Effector memory CD8-positive, alpha-beta T cell (primary cell): ENCODE measurements at regions not wholly inside any gene's neighbourhood (a gene's known extent, or its start where the extent isn't known, plus 50 kb on each side); places are given as distances from the start of the nearest gene placed in this dataset.
"Not testable (repeated sequence)": the region's sequence is repeated elsewhere in the genome, so short reads cannot be mapped to it uniquely, and the experiment has no call there.

Experiments used
- ATAC-seq: fragments of 150-1000 bp; cut with Tn5 transposase; replicated peaks from 2 replicates; pipeline ENCODE4 v1.10.0; 2021; ENCODE audit warnings: mild to moderate bottlenecking, moderate library complexity
- DNase-seq, 3 experiments: peaks; one replicate each; pipeline ENCODE4 v3.0.0; 2021
- H3K27ac Mint-ChIP-seq, 2 donors: one replicate each; pipeline ENCODE4 v1.8.0; 2022; ENCODE audit warnings: mild to moderate bottlenecking in 2 of 2, mixed read lengths in 2 of 2, moderate library complexity in 2 of 2
- H3K27me3 Mint-ChIP-seq, 2 donors: one replicate each; pipeline ENCODE4 v1.8.0; 2022; ENCODE audit warnings: mixed read lengths in 2 of 2
- H3K36me3 Mint-ChIP-seq: one replicate; pipeline ENCODE4 v1.8.0; 2022; ENCODE audit warnings: mild to moderate bottlenecking, moderate library complexity, mixed read lengths; ENCODE audit not compliant: insufficient read depth
- H3K4me1 Mint-ChIP-seq, 2 donors: one replicate each; pipeline ENCODE4 v1.8.0; 2022; ENCODE audit warnings: low read depth in 2 of 2, mixed read lengths in 2 of 2
- H3K4me3 Mint-ChIP-seq, 2 donors: one replicate each; pipeline ENCODE4 v1.8.0; 2022; ENCODE audit warnings: mild to moderate bottlenecking in 2 of 2, mixed read lengths in 2 of 2, moderate library complexity in 2 of 2
- H3K9me3 Mint-ChIP-seq, 2 donors: one replicate each; pipeline ENCODE4 v1.8.0; 2022; ENCODE audit warnings: mixed read lengths in 2 of 2

DNA sequence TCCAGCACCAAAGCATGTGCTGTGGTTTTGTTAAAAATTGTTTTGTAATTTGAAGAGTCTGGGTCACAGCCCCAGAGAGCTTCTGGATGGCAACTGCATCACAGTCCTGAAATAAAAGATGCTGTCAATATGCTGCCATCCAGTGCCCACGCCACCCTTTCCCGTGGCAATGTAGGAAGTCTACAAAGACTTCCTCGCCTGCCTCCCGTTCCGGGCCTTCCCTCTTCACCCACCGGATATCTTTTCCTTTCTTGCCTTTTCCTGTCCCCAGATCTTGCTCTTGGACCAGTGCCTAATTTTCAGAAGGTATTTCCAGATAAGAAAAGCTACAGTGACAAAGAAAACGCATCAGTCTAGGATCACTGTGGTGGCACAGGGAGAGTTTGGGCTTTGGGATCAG, 85.3 kb upstream of the RNU6-1 start:
- no peaks in the 10 kb centered on the region for H3K9me3 Mint-ChIP-seq
- peaks cover 10 to 20% of the 10 kb centered on the region in 2 donors for H3K27me3 Mint-ChIP-seq
- DNase-seq: no peak
- no peak overlapping the region for H3K27ac Mint-ChIP-seq
- ATAC-seq: no peak
- H3K4me3 Mint-ChIP-seq: no peak overlapping the region
- H3K36me3 Mint-ChIP-seq: no peaks in the 10 kb centered on the region
- H3K4me1 Mint-ChIP-seq: no peaks in the 10 kb centered on the region

GRCh38 chr15:67927501-67928168, 87.8 kb upstream of the RNU6-1 start:
- Mint-ChIP-seq H3K27me3 (peaks cover 5 to 26% of the 10 kb centered on the region in 2 donors), H3K4me1 (no peaks in the 10 kb centered on the region), H3K4me3 (no peak overlapping the region), H3K36me3 (no peaks in the 10 kb centered on the region), H3K9me3 (no peaks in the 10 kb centered on the region), H3K27ac (no peak overlapping the region)
- ATAC-seq (no peak), DNase-seq (no peak)

DNA sequence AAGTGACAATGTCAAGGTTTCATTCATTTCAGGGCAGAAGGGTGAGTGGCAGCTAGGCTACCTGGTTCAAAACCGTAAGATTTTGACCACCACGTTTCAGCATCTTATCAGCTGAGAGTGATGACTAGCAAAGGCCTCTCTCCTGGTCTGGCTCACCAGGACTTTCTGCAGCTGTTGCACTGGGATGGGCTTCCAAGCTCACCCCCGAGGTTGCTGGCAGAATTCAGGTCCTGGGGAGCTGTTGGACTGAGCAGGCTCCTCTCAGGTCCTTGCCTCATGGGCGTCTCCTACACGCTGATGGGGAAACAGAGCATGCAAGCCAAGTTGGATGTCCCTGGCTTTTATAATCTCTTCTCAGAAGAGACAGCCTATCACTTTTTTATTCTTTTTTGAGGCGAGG, 88.8 kb upstream of the RNU6-1 start:
- no peak for DNase-seq
- no peaks in the 10 kb centered on the region for H3K36me3 Mint-ChIP-seq
- H3K4me1 Mint-ChIP-seq: no peaks in the 10 kb centered on the region
- no peak for ATAC-seq
- peaks cover 5 to 24% of the 10 kb centered on the region in 2 donors for H3K27me3 Mint-ChIP-seq
- H3K27ac Mint-ChIP-seq: no peak overlapping the region
- no peaks in the 10 kb centered on the region for H3K9me3 Mint-ChIP-seq
- no peak overlapping the region for H3K4me3 Mint-ChIP-seq

DNA sequence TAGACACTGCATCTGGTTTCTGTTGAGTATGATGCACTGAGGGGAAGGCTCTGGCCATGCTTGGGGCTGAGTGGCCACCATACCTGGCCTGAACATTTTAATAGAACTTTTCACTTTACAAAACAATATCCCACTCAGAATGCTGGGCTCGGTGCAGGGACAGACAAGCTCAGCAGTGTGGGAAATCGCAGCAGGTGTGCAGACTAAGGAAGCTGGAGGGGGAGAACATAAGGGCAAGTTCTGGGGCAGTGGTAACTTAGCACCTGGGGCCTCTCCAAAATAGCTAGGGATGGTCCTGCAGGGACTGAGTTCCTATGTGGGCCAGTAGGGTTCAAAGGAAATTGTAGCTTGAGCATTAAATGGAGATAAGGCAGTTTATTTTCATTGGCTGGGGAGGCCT, 90.9 kb upstream of the RNU6-1 start:
- ATAC-seq (no peak), DNase-seq (no peak)
- H3K27me3 Mint-ChIP-seq: peaks cover 15 to 44% of the 10 kb centered on the region in 2 donors
- no peaks in the 10 kb centered on the region for H3K4me1 Mint-ChIP-seq
- H3K36me3 Mint-ChIP-seq: peaks cover 3% of the 10 kb centered on the region
- H3K27ac Mint-ChIP-seq: no peak overlapping the region
- H3K9me3 Mint-ChIP-seq: no peaks in the 10 kb centered on the region
- no peak overlapping the region for H3K4me3 Mint-ChIP-seq

DNA sequence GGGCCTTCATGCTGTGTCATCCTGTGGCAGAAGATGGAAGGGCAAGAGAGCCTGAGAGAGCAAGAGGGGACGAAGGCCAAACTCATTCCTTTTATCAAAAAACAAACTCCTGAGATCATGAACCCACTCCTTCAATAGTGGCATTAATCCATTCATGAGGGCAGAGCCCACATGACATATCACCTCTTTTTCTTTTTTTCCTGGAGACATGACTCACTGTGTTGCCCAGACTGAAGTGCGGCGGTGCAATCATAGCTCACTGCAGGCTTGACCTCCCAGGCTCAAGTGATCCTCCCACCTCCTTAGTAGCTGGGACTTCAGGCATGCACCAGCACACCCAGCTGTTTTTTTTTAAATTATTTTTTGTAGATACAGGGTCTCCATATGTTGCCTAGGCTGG, 92.0 kb upstream of the RNU6-1 start:
- ATAC-seq: no peak
- DNase-seq: no peak

DNA sequence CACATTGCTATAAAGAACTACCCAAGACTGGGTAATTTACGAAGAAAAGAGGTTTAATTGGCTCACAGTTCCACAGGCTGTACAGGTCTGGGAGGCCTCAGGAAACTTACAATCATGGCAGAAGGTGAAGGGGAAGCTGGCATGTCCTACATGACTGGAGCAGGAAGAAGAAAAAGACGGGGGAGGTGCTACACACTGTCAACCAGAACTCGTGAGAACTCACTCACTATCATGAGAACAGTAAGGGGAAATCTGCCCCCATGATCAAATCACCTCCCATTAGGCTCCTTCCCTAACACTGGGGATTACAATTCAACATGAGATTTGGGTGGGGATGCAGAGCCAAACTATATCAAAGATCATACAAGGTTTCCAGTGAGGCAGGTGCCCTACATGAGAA, 94.3 kb upstream of the RNU6-1 start:
- H3K4me3 Mint-ChIP-seq, H3K27ac Mint-ChIP-seq, ATAC-seq, H3K9me3 Mint-ChIP-seq, H3K36me3 Mint-ChIP-seq, DNase-seq, H3K4me1 Mint-ChIP-seq: not testable (repeated sequence)
- peaks cover 13 to 44% of the 10 kb centered on the region in 2 donors for H3K27me3 Mint-ChIP-seq

More for the DNA sequence above, 92.0 kb upstream of the RNU6-1 start:
- Mint-ChIP-seq H3K36me3 (peaks cover 3% of the 10 kb centered on the region), H3K4me3 (no peak overlapping the region), H3K9me3 (no peaks in the 10 kb centered on the region), H3K27me3 (peaks cover 15 to 44% of the 10 kb centered on the region in 2 donors), H3K4me1 (no peaks in the 10 kb centered on the region), H3K27ac (no peak overlapping the region)

- ATAC-seq (no peak), DNase-seq (no peak)
- no peak overlapping the region for H3K4me3 Mint-ChIP-seq
- no peak overlapping the region for H3K27ac Mint-ChIP-seq
- no peaks in the 10 kb centered on the region for H3K9me3 Mint-ChIP-seq
- H3K4me1 Mint-ChIP-seq: no peaks in the 10 kb centered on the region
- H3K27me3 Mint-ChIP-seq: peaks cover 9 to 36% of the 10 kb centered on the region in 2 donors
- H3K36me3 Mint-ChIP-seq: peaks cover 3% of the 10 kb centered on the region
These were observed 95.4 kb upstream of the RNU6-1 start for GRCh38 chr15:67935244-67935643.

- DNase-seq (no peak), ATAC-seq (no peak)
- Mint-ChIP-seq H3K27me3 (peaks cover 9 to 30% of the 10 kb centered on the region in 2 donors), H3K27ac (no peak overlapping the region), H3K36me3 (peaks cover 3% of the 10 kb centered on the region), H3K4me1 (no peaks in the 10 kb centered on the region), H3K4me3 (no peak overlapping the region), H3K9me3 (no peaks in the 10 kb centered on the region)
These were observed 96.4 kb upstream of the RNU6-1 start for GRCh38 chr15:67936258-67936657.

DNA sequence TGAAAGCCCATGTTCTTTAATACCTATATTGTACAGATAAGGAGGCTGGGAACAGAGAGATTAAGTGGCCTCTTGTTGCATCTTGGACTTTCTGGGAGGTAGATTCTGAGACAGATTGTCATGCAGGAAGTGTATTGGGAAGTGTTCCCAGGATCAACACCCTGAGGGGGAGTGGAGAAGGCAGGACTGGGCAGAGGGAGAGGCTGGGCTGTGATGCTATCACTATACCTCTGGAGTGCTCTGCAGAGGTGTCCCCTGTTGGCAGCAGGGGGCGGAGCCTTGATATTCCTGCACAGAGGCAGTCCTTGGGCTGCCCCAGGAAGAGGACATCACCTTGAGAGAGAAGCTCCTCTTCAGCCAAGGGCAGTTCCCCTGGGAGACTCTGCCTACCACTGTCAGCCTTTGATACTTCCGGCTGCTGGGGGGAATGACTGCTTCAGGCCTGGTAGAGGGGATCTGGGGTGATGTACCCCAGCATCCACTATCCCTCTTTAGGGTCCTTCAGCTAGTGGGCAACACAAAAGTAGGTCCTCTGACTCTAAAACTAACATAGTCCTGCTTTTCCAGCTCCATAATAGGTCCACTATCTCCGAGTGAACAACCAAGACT, 97.4 kb upstream of the RNU6-1 start:
- H3K27ac Mint-ChIP-seq: no peak overlapping the region
- no peak for DNase-seq
- peaks cover 3% of the 10 kb centered on the region for H3K36me3 Mint-ChIP-seq
- H3K4me1 Mint-ChIP-seq: no peaks in the 10 kb centered on the region
- no peaks in the 10 kb centered on the region for H3K9me3 Mint-ChIP-seq
- no peak overlapping the region for H3K4me3 Mint-ChIP-seq
- no peak for ATAC-seq
- H3K27me3 Mint-ChIP-seq: peaks cover 9 to 39% of the 10 kb centered on the region in 2 donors

DNA sequence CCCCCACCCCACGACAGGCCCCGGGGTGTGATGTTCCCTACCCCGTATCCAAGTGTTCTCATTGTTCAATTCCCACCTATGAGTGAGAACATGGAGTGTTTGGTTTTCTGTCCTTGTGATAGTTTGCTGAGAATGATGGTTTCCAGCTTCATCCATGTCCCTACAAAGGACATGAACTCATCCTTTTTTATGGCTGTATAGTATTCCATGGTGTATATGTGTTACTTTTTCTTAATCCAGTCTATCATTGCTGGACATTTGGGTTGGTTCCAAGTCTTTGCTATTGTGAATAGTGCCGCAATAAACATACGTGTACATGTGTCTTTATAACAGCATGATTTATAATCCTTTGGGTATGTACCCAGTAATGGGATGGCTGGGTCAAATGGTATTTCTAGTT, 99.3 kb upstream of the RNU6-1 start:
- H3K36me3 Mint-ChIP-seq, H3K27ac Mint-ChIP-seq: not testable (repeated sequence)
- H3K27me3 Mint-ChIP-seq: peaks cover 5 to 27% of the 10 kb centered on the region in 2 donors

GRCh38 chr15:67939588-67940323, 99.9 kb upstream of the RNU6-1 start:
- H3K27ac Mint-ChIP-seq, H3K4me1 Mint-ChIP-seq, H3K4me3 Mint-ChIP-seq, ATAC-seq, DNase-seq, H3K36me3 Mint-ChIP-seq, H3K9me3 Mint-ChIP-seq: not testable (repeated sequence)
- peaks cover 0 to 21% of the 10 kb centered on the region in 2 donors for H3K27me3 Mint-ChIP-seq

More for the DNA sequence above, 99.3 kb upstream of the RNU6-1 start:
- not testable (repeated sequence) for H3K4me1 Mint-ChIP-seq, ATAC-seq, DNase-seq, H3K4me3 Mint-ChIP-seq, H3K9me3 Mint-ChIP-seq

DNA sequence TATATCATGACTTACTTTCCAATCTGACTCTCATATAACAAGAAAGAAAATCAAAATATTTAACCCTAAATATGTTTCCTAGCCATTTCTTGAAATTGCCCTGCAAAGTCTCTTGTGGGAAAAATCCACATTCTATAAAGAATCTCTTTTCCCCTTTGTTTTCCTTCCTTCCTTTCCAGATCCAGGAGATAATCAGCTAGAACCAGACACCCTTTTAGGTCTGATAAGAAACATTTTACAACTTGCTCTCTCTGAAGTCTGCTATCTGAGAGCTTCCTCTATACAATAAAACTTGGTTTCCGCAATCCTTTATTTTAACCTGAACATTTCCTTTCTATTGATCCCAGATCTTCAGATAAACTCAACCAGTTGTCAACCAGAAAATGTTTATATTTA, 100.5 kb upstream of the RNU6-1 start:
- no peak overlapping the region for H3K27ac Mint-ChIP-seq
- DNase-seq (no peak), ATAC-seq (no peak)
- H3K36me3 Mint-ChIP-seq: no peaks in the 10 kb centered on the region
- H3K9me3 Mint-ChIP-seq: no peaks in the 10 kb centered on the region
- no peak overlapping the region for H3K4me3 Mint-ChIP-seq
- H3K27me3 Mint-ChIP-seq: peaks cover 0 to 15% of the 10 kb centered on the region in 2 donors
- H3K4me1 Mint-ChIP-seq: no peaks in the 10 kb centered on the region

DNA sequence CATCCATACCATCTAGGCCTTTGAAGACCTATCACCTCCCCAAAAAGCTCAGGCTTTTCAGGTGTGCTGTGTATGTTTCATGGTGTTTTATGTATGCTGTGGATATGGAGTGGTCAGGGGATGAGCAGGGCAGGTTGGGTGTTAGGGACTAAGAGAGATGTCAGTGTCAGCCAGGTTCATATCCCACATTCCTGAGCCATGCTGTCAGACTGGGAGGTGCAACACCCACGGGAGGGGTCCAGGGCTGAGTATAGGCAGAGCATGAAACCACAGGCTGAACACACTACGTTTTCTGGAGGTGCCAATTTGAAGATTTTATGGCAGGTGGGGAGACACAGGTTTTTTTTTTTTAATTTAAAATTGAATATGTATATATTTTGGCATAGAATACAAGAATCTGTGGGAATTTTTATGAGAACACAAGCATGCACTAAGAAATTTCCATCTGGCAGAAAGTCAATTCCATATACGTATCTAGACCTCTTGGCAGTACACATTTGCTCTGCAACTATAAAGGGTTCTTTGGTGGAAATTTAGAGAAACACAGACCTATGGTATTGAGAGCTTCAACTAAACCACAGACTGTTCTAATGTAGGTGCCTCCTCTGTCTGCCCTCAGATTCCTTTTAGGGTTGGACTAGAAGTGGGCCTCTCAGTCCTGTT, 101.9 kb upstream of the RNU6-1 start:
- Mint-ChIP-seq H3K4me3 (no peak overlapping the region), H3K27me3 (peaks cover 0 to 12% of the 10 kb centered on the region in 2 donors), H3K4me1 (peaks cover 4 to 10% of the 10 kb centered on the region in 2 donors), H3K9me3 (no peaks in the 10 kb centered on the region), H3K27ac (no peak overlapping the region), H3K36me3 (no peaks in the 10 kb centered on the region)
- DNase-seq: no peak
- no peak for ATAC-seq
